ENCODE measurements at regions not wholly inside any gene's neighbourhood (a gene's known extent, or its start where the extent isn't known, plus 50 kb on each side); places are given as distances from the start of the nearest gene placed in this dataset.

- TF ChIP-seq, protein P1, sequence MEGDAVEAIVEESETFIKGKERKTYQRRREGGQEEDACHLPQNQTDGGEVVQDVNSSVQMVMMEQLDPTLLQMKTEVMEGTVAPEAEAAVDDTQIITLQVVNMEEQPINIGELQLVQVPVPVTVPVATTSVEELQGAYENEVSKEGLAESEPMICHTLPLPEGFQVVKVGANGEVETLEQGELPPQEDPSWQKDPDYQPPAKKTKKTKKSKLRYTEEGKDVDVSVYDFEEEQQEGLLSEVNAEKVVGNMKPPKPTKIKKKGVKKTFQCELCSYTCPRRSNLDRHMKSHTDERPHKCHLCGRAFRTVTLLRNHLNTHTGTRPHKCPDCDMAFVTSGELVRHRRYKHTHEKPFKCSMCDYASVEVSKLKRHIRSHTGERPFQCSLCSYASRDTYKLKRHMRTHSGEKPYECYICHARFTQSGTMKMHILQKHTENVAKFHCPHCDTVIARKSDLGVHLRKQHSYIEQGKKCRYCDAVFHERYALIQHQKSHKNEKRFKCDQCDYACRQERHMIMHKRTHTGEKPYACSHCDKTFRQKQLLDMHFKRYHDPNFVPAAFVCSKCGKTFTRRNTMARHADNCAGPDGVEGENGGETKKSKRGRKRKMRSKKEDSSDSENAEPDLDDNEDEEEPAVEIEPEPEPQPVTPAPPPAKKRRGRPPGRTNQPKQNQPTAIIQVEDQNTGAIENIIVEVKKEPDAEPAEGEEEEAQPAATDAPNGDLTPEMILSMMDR (IDR thresholded peaks at IDR 0.05), result no peak
- TF ChIP-seq POLR2AphosphoS5 (IDR thresholded peaks at IDR 0.05) (no peak), POLR2A (IDR thresholded peaks at IDR 0.05) (no peak)
Observed at GRCh38 chr15:81766829-81767475, 278.9 kb downstream of the MEX3B start.

All from breast epithelium (tissue), 3 donors.